ENCODE measurements at regions not wholly inside any gene's neighbourhood (a gene's known extent, or its start where the extent isn't known, plus 50 kb on each side); places are given as distances from the start of the nearest gene placed in this dataset.
A peak's percentile ranks its signal among the peaks of the same experiment; 100 is the strongest.

GRCh38 chr12:107340898-107341297 lies 247.5 kb upstream of the CRY1 start:
- H3K4me3 ChIP-seq (ENCODE audit: low read depth, low read length): no peak overlapping the region
- in situ Hi-C loops (cut with HindIII; ENCODE audit: low sequenced_read_pairs): no loop called here
- no peak for DNase-seq (ENCODE audit: low read depth, low spot score)
- no peak for TF ChIP-seq CTCF (IDR thresholded peaks at IDR 0.05; ENCODE audit: low read depth, low read length)

GRCh38 chr12:107344035-107344808 lies 250.9 kb upstream of the CRY1 start:
- in situ Hi-C loops (cut with HindIII; ENCODE audit: low sequenced_read_pairs): no loop called here
- peak; percentile 85 for DNase-seq (ENCODE audit: low read depth, low spot score)
- no peak for TF ChIP-seq CTCF (IDR thresholded peaks at IDR 0.05; ENCODE audit: low read depth, low read length)
- no peak overlapping the region for H3K4me3 ChIP-seq (ENCODE audit: low read depth, low read length)

- TF ChIP-seq CTCF (IDR thresholded peaks at IDR 0.05; ENCODE audit: low read depth, low read length): no peak
- DNase-seq (ENCODE audit: low read depth, low spot score): no peak
- H3K4me3 ChIP-seq (ENCODE audit: low read depth, low read length): no peak overlapping the region
- in situ Hi-C loops (cut with HindIII; ENCODE audit: low sequenced_read_pairs): no loop called here
These were observed 253.9 kb upstream of the CRY1 start for GRCh38 chr12:107347261-107347660.

GRCh38 chr12:107349008-107349747 lies 255.8 kb upstream of the CRY1 start:
- peak; percentile 93 for DNase-seq (ENCODE audit: low read depth, low spot score)
- no peak overlapping the region for H3K4me3 ChIP-seq (ENCODE audit: low read depth, low read length)
- in situ Hi-C loops (cut with HindIII; ENCODE audit: low sequenced_read_pairs): no loop called here
- TF ChIP-seq CTCF (IDR thresholded peaks at IDR 0.05; ENCODE audit: low read depth, low read length): no peak

GRCh38 chr12:107349839-107350238 lies 256.5 kb upstream of the CRY1 start:
- no peak for DNase-seq (ENCODE audit: low read depth, low spot score)
- in situ Hi-C loops (cut with HindIII; ENCODE audit: low sequenced_read_pairs): no loop called here
- no peak overlapping the region for H3K4me3 ChIP-seq (ENCODE audit: low read depth, low read length)
- no peak for TF ChIP-seq CTCF (IDR thresholded peaks at IDR 0.05; ENCODE audit: low read depth, low read length)

GRCh38 chr12:107351109-107351508 lies 257.8 kb upstream of the CRY1 start:
- no peak overlapping the region for H3K4me3 ChIP-seq (ENCODE audit: low read depth, low read length)
- in situ Hi-C loops (cut with HindIII; ENCODE audit: low sequenced_read_pairs): no loop called here
- DNase-seq (ENCODE audit: low read depth, low spot score): no peak
- no peak for TF ChIP-seq CTCF (IDR thresholded peaks at IDR 0.05; ENCODE audit: low read depth, low read length)

Measured in astrocyte of the spinal cord (primary cell).